ENCODE measurements at regions not wholly inside any gene's neighbourhood (a gene's known extent, or its start where the extent isn't known, plus 50 kb on each side); places are given as distances from the start of the nearest gene placed in this dataset.

- no peak for DNase-seq (ENCODE audit: low read depth)
- no peak for TF ChIP-seq CTCF (IDR thresholded peaks at IDR 0.05; ENCODE audit: insufficient read depth, low read length)
Observed at GRCh38 chr2:16063955-16064633, 123.7 kb downstream of the MYCN start.

DNA sequence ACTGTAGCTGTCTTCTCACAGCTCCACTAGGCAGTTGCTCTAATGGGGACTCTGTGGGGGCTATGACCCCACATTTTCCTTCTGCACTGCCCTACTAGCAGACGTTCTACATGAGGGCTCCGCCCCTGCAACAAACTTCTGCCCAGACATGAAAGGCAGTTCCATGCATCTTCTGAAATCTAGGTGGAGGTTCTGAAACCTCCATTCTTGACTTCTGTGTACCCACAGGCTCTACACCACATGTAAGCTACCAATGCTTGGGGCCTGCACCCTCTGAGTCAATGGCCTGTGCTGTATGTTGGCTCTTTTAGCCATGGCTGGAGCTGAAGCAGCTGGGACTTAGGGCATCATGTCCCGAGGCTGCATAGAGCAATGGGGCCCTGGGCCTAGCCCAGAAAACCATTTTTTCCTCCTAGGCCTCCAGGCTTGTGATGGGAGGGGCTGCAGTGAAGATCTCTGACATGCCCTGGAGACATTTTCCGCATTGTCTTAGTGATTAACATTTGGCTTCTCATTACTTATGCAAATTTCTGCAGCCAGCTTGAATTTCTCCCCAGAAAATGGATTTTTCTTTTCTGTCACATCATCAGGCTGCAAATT is 123.0 kb downstream of the MYCN start:
- TF ChIP-seq CTCF (IDR thresholded peaks at IDR 0.05; ENCODE audit: insufficient read depth, low read length) = no peak
- no peak overlapping the region for H3K4me3 ChIP-seq (ENCODE audit: low read depth, low read length)
- no peak for DNase-seq (ENCODE audit: low read depth)

More at GRCh38 chr2:16063955-16064633, 123.7 kb downstream of the MYCN start:
- H3K4me3 ChIP-seq (ENCODE audit: low read depth, low read length) = no peak overlapping the region

DNA sequence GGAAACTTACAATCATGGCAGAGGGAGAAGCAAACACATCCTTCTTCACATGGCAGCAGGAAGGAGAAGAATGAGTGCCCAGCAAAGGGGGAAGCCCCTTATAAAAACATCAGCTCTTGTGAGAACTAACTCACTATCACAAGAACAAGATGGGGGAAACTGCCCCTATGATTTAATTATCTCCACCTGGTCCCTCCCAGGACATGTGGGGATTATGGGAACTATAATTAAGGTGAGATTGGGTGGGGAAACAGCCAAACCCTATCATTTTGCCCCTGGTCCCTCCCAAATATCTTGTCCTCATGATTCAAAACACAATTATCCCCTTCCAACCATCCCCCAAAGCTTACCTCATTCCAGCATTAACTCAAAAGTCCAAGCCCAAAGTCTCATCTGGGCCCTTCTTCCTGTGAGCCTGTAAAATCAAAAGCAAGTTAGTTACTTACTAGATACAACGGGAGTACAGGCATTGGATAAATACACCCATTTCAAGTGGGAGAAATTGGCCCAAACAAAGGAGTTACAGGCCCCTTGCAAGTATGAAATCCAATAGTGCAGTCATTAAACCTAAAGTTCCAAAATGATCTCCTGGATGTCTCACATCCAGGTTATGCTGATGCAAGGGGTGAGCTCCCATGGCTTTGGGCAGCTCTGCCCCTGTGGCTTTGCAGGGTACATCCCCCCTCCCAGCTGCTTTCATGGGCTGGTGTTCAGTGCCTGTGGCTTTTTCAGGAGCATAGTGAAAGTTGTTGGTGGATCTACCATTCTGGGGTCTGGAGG is 122.3 kb downstream of the MYCN start:
- H3K4me3 ChIP-seq (ENCODE audit: low read depth, low read length) = no peak overlapping the region
- DNase-seq (ENCODE audit: low read depth) = no peak
- no peak for TF ChIP-seq CTCF (IDR thresholded peaks at IDR 0.05; ENCODE audit: insufficient read depth, low read length)

GRCh38 chr2:16061441-16062217 is 121.3 kb downstream of the MYCN start:
- no peak overlapping the region for H3K4me3 ChIP-seq (ENCODE audit: low read depth, low read length)
- DNase-seq (ENCODE audit: low read depth) = no peak
- no peak for TF ChIP-seq CTCF (IDR thresholded peaks at IDR 0.05; ENCODE audit: insufficient read depth, low read length)

- no peak overlapping the region for H3K4me3 ChIP-seq (ENCODE audit: low read depth, low read length)
- DNase-seq (ENCODE audit: low read depth) = no peak
- no peak for TF ChIP-seq CTCF (IDR thresholded peaks at IDR 0.05; ENCODE audit: insufficient read depth, low read length)
Observed at GRCh38 chr2:16060936-16061338, 120.6 kb downstream of the MYCN start.

DNA sequence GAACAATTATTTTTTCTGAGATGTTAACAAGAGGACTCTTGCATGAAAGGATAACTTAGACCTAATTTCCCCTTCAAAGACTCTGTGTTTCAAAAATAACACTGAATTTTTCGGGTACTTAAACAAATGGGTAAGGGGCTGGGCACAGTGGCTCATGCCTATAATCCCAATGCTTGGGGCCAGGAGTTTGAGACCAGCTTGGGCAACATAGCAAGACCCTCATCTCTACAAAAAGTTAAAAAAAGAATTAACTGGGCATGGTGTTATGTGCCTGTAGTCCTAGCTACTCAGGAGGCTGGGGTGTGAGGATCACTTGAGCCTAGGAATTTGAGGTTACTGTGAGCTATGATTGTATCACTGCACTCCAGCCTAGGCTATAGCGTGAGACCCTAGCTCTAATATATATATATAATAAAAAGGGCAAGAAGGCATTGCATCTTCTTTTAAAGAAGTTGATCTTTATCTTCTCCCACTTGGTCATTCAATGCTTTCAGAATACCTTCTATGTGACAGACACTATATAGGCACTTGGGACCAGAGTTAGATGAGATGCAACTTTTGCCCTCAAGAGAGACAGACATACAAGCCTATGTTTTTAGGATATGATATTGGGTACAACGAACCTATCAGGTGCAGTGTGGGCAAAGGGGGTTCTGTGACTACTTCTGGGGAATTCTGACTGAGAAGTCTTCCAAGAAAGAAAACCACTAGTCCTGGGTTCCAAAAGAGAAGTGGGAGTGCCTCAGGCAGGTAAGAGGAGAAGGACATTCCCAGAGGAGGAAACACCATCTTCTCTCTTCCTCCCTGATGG is 120.0 kb downstream of the MYCN start:
- H3K4me3 ChIP-seq (ENCODE audit: low read depth, low read length) = no peak overlapping the region
- DNase-seq (ENCODE audit: low read depth) = no peak
- TF ChIP-seq CTCF (IDR thresholded peaks at IDR 0.05; ENCODE audit: insufficient read depth, low read length) = no peak

All from fibroblast of the aortic adventitia (primary cell).